GM12864 (cell line): ENCODE measurements at regions not wholly inside any gene's neighbourhood (a gene's known extent, or its start where the extent isn't known, plus 50 kb on each side); places are given as distances from the start of the nearest gene placed in this dataset.
"Not testable (repeated sequence)": the region's sequence is repeated elsewhere in the genome, so short reads cannot be mapped to it uniquely, and the experiment has no call there.

Experiments
- DNase-seq: peaks from one replicate; pipeline ENCODE4 v3.0.0-alpha.2; 2011; ENCODE audit warnings: low read depth
- H3K4me3 ChIP-seq: 2 replicates; pipeline ENCODE4 v1.5.1; 2011; ENCODE audit warnings: mild to moderate bottlenecking, low read depth, low read length, control low read depth
- TF ChIP-seq, protein P1 (sequence below): IDR thresholded peaks from 2 replicates; pipeline ENCODE4 v1.5.1; 2011; ENCODE audit warnings: low read depth, mild to moderate bottlenecking, moderate library complexity, low read length, control low read depth, inconsistent platforms; ENCODE audit errors: missing control alignments

DNA sequence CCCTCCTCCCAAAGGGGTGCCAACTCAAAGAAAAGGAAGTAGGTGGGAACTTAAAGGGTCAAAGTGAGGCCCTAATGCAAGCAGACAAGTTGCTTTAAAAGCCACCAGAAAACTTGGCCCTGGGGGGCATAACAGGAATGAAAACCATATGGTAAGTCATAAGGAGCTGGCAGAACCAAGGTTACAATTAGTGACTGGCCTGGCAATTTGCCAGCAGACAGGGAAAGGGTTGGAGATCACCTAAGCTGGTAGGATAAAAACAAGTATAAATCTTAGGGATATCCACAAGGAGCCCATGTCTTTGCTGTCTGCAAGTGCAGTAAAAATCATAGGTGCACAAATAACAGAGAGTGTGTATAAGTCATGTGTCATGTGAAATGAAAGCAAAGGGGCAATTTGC lies 256.7 kb upstream of the LRRTM4 start:
- no peak overlapping the region for H3K4me3 ChIP-seq
- TF ChIP-seq, protein P1, sequence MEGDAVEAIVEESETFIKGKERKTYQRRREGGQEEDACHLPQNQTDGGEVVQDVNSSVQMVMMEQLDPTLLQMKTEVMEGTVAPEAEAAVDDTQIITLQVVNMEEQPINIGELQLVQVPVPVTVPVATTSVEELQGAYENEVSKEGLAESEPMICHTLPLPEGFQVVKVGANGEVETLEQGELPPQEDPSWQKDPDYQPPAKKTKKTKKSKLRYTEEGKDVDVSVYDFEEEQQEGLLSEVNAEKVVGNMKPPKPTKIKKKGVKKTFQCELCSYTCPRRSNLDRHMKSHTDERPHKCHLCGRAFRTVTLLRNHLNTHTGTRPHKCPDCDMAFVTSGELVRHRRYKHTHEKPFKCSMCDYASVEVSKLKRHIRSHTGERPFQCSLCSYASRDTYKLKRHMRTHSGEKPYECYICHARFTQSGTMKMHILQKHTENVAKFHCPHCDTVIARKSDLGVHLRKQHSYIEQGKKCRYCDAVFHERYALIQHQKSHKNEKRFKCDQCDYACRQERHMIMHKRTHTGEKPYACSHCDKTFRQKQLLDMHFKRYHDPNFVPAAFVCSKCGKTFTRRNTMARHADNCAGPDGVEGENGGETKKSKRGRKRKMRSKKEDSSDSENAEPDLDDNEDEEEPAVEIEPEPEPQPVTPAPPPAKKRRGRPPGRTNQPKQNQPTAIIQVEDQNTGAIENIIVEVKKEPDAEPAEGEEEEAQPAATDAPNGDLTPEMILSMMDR = no peak
- DNase-seq = no peak

DNA sequence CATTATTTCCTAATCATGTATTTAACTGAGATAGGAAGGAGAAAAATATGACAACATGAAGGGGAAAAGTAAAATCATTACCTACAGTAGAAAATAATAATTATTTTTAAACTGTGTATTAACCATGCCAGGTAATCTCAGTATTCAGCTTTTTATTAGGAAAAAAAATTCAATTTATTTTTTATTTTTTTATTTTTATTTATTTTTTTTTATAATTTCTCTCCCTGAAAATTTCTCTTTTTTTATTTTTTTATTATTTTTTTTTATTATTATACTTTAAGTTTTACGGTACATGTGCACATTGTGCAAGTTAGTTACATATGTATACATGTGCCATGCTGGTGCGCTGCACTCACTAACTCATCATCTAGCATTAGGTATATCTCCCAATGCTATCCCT lies 271.3 kb upstream of the LRRTM4 start:
- not testable (repeated sequence) for H3K4me3 ChIP-seq, DNase-seq

DNA sequence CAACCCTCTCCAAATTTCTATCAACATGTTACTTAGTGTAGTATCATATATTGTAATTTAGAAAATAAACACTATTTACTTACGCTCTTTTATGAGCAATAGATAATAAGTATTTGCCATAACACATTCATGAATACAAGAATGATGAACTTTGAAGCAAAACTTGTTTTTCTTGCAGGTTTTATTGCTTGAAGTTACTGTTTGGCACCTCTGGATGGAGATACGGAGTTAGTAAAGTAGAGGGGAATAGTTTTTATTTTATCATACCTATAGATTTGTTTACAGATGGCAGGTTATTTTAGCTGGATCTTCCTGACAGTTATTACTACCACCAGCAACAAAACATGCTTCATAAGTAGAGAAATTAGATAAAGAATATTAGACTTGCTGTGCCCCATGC lies 274.2 kb upstream of the LRRTM4 start:
- TF ChIP-seq, protein P1 = no peak
- DNase-seq = no peak
- no peak overlapping the region for H3K4me3 ChIP-seq

DNA sequence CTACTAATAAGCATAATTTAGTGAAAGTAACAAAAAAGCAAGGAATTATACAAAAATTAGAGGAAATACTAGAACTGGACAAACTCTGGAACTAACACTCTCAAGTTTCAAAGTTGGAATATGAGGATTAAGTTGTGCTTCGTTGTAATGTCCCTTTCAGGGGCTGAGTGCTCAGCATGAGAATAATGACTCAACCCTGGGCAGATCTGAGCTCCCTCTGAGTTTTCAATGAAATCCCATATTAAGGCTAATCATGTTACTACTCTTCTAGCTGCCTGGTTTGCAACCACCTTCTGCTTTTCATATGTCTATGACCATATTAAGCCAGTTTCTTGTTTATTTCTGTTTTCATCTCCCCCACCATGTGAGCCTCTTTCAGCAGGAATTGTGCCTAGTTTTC lies 274.9 kb upstream of the LRRTM4 start:
- DNase-seq = no peak
- no peak overlapping the region for H3K4me3 ChIP-seq
- TF ChIP-seq, protein P1 = no peak

DNA sequence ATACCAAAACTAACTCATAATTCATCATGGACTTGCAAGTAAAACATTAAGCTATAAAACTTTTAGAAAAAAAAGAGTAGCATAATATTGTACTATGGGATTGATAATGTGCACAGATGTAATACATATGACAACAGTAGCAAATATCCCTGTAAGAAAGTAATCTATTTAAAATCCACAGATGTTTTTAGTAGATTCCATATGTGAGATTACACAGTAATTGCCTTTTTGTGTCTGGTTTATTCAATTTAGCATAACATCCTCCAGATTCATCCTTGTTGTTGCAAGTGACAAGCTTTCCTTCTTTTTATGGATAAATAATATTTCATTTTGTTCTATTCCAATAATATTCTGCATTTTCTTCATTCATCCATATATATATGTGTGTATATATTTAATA lies 278.2 kb upstream of the LRRTM4 start:
- DNase-seq = no peak
- H3K4me3 ChIP-seq = no peak overlapping the region
- TF ChIP-seq, protein P1 = no peak

DNA sequence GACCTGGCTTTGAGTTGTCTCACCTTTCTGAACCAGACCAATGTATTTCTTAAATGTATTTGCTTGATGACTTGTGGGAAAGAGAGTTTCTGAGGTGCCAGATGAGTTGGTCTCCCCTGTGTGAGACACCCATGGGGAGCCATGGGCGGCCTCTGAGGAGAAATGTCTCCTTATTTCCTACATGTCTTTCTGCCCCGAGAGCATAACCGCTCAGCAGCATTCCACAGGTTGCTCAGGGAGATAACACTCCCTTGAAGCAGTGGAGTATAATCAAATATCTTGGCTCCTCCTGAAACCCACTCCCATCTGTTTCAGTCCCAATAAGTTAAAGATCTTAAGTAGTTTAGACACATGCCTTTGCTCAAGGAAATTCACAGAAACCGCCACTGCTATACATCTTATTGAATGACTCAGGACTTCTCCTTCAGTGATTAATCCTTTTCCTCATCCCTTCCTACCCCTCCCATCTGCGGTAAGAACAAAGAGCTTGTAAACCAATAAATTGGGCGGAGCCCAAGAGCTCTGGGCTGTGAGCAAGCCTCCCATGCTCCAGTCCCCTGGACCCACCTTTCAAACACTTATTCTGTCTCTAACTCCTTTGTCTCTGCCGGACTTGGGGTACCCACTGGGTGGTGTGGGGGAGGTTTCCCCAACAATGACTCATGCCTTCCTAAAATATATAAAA lies 285.5 kb upstream of the LRRTM4 start:
- TF ChIP-seq, protein P1 = no peak
- no peak overlapping the region for H3K4me3 ChIP-seq
- DNase-seq = no peak

DNA sequence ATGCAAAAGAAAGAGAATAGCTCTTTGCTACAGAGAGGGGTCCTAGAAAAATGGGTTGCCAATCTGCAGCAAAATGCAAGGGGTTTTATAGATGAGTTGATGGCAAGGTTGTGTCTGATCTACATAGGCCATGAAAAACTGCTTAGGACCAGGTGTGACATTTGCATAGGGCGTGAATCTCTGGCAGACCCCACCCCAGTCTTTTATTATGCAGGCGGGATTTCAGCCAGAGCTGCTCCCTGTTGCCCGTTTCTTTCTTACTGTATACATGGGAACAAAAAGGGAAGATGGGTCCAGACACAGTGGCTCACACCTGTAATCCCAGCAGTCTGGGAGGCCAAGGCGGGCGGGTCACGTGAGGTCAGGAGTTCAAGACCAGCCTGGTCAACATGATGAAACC lies 286.4 kb upstream of the LRRTM4 start:
- H3K4me3 ChIP-seq = no peak overlapping the region
- no peak for DNase-seq
- TF ChIP-seq, protein P1 = no peak

DNA sequence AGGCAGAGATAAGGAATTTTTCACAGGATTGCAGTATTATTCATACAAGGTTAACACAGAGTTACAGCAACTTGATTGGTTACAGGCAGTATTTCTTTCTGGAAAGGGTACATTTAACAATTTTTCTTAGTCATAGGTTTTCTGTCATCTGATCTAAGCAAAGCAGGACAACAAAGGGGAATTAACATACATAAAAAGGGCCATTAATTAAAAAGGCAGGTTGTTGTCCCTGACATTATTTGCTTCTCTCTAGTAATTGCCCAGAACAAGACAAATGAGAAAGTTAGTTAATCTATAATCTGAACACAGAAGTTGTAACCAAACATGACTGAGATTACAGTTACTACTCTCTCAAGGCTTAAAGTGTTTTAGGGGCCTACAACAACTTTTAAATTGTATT lies 291.4 kb upstream of the LRRTM4 start:
- no peak overlapping the region for H3K4me3 ChIP-seq
- no peak for DNase-seq
- TF ChIP-seq, protein P1 = no peak
